Stomach (tissue), 4 donors: ENCODE measurements at regions not wholly inside any gene's neighbourhood (a gene's known extent, or its start where the extent isn't known, plus 50 kb on each side); places are given as distances from the start of the nearest gene placed in this dataset.

Experiments used
- CTCF ChIP-seq, 7 experiments: fragments of 450-650 bp in 4 of 7; fragments of 200-600 bp in 3 of 7; sonication (generic) in 3 of 7; IDR thresholded peaks; one replicate each; pipeline ENCODE4 v1.5.1; 2016 to 2019; ENCODE audit warnings: antibody characterized with exemption in 7 of 7, control low read depth in 2 of 7, mild to moderate bottlenecking in 1 of 7
- POLR2A ChIP-seq, 4 donors: fragments of 450-650 bp; IDR thresholded peaks; one replicate each; pipeline ENCODE4 v1.6.1; 2016; ENCODE audit warnings: antibody characterized with exemption in 4 of 4, control low read depth in 2 of 4, mild to moderate bottlenecking in 1 of 4, moderate library complexity in 1 of 4
- POLR2AphosphoS5 ChIP-seq, 3 donors: sonication (generic); formaldehyde crosslinking; IDR thresholded peaks; one replicate each; pipeline ENCODE4 v1.6.1; 2016; ENCODE audit warnings: antibody characterized with exemption in 3 of 3

- TF ChIP-seq CTCF (IDR thresholded peaks at IDR 0.05) = no peak
- no peak for TF ChIP-seq POLR2A (IDR thresholded peaks at IDR 0.05)
- no peak for TF ChIP-seq POLR2AphosphoS5 (IDR thresholded peaks at IDR 0.05)
These were observed 246.0 kb upstream of the KIF2A start for GRCh38 chr5:62059960-62060359.
